H9 (cell line): ENCODE measurements at regions not wholly inside any gene's neighbourhood (a gene's known extent, or its start where the extent isn't known, plus 50 kb on each side); places are given as distances from the start of the nearest gene placed in this dataset.

Experiments
- DNase-seq: peaks from one replicate; pipeline ENCODE4 v3.0.0-alpha.2; 2017
- H2AFZ ChIP-seq: one replicate; pipeline ENCODE4 v1.6.1; 2013; ENCODE audit warnings: mild to moderate bottlenecking, low read length, control low read depth, moderate library complexity
- H2AK5ac ChIP-seq: 2 replicates; pipeline ENCODE4 v1.6.1; 2013; ENCODE audit warnings: low read length, control low read depth, mixed read lengths; ENCODE audit not compliant: insufficient read length
- H2BK120ac ChIP-seq: one replicate; pipeline ENCODE4 v1.6.1; 2013; ENCODE audit warnings: low read depth, mild to moderate bottlenecking, low read length, control low read depth, inconsistent platforms; ENCODE audit not compliant: poor library complexity, severe bottlenecking
- H2BK12ac ChIP-seq: 2 replicates; pipeline ENCODE4 v1.6.1; 2013; ENCODE audit warnings: low read length, control low read depth, mixed read lengths, low read depth; ENCODE audit not compliant: insufficient read length
- H2BK15ac ChIP-seq: 2 replicates; pipeline ENCODE4 v1.6.1; 2013; ENCODE audit warnings: low read depth, low read length, control low read depth
- H2BK20ac ChIP-seq: one replicate; pipeline ENCODE4 v1.6.1; 2013; ENCODE audit warnings: low read depth, mild to moderate bottlenecking, low read length, control low read depth, inconsistent platforms; ENCODE audit not compliant: poor library complexity, severe bottlenecking
- H2BK5ac ChIP-seq: 2 replicates; pipeline ENCODE4 v1.6.1; 2013; ENCODE audit warnings: low read length, control low read depth, mixed read lengths; ENCODE audit not compliant: insufficient read length
- H3K14ac ChIP-seq: 2 replicates; pipeline ENCODE4 v1.6.1; 2013; ENCODE audit warnings: low read length, control low read depth; ENCODE audit not compliant: insufficient read depth
- H3K18ac ChIP-seq: 2 replicates; pipeline ENCODE4 v1.6.1; 2013; ENCODE audit warnings: low read depth, mild to moderate bottlenecking, mixed read lengths, low read length, control low read depth; ENCODE audit not compliant: insufficient read length
- H3K23ac ChIP-seq: 2 replicates; pipeline ENCODE4 v1.6.1; 2013; ENCODE audit warnings: low read length, control low read depth, mixed read lengths, low read depth; ENCODE audit not compliant: insufficient read length
- H3K23me2 ChIP-seq: 2 replicates; pipeline ENCODE4 v1.6.1; 2013; ENCODE audit warnings: low read depth, mild to moderate bottlenecking, mixed read lengths, low read length, control low read depth; ENCODE audit not compliant: insufficient read length, poor library complexity, severe bottlenecking
- H3K27ac ChIP-seq: 2 replicates; pipeline ENCODE4 v1.5.1; 2013; ENCODE audit warnings: low read length, control low read depth, mixed read lengths, low read depth; ENCODE audit not compliant: insufficient read length
- H3K27me3 ChIP-seq: 2 replicates; pipeline ENCODE4 v1.6.1; 2013; ENCODE audit warnings: low read length, control low read depth, inconsistent platforms; ENCODE audit not compliant: insufficient read depth
- H3K4ac ChIP-seq: 2 replicates; pipeline ENCODE4 v1.6.1; 2013; ENCODE audit warnings: low read depth, mild to moderate bottlenecking, control low read depth, inconsistent platforms, low read length, moderate library complexity
- H3K4me1 ChIP-seq: 2 replicates; pipeline ENCODE4 v1.6.1; 2013; ENCODE audit warnings: low read length, control low read depth, inconsistent platforms; ENCODE audit not compliant: insufficient read depth
- H3K4me2 ChIP-seq: 2 replicates; pipeline ENCODE4 v1.6.1; 2013; ENCODE audit warnings: low read length, control low read depth, mixed read lengths; ENCODE audit not compliant: insufficient read length, insufficient read depth
- H3K56ac ChIP-seq: 2 replicates; pipeline ENCODE4 v1.6.1; 2013; ENCODE audit warnings: low read depth, mild to moderate bottlenecking, mixed read lengths, low read length, control low read depth; ENCODE audit not compliant: insufficient read length
- H3K79me1 ChIP-seq: 2 replicates; pipeline ENCODE4 v1.6.1; 2013; ENCODE audit warnings: low read depth, mild to moderate bottlenecking, moderate library complexity, low read length, control low read depth, inconsistent platforms; ENCODE audit not compliant: insufficient read depth, poor library complexity, severe bottlenecking
- H3K79me2 ChIP-seq: 2 replicates; pipeline ENCODE4 v1.6.1; 2013; ENCODE audit warnings: low read length, control low read depth, inconsistent platforms; ENCODE audit not compliant: insufficient read depth
- H3K9ac ChIP-seq: 2 replicates; pipeline ENCODE4 v1.6.1; 2013; ENCODE audit warnings: low read length, control low read depth, mixed read lengths; ENCODE audit not compliant: insufficient read length; ENCODE audit errors: extremely low read depth
- H3K9me3 ChIP-seq: one replicate; pipeline ENCODE4 v1.6.1; 2013; ENCODE audit warnings: low read depth, low read length, inconsistent platforms; ENCODE audit not compliant: control insufficient read depth
- H3T11ph ChIP-seq: one replicate; pipeline ENCODE4 v1.6.1; 2013; ENCODE audit warnings: mild to moderate bottlenecking, low read length, control low read depth, inconsistent platforms
- H4K20me1 ChIP-seq: one replicate; pipeline ENCODE4 v1.6.1; 2013; ENCODE audit not compliant: control insufficient read depth, insufficient read length, insufficient read depth
- H4K5ac ChIP-seq: 2 replicates; pipeline ENCODE4 v1.6.1; 2013; ENCODE audit warnings: low read depth, mild to moderate bottlenecking, mixed read lengths, low read length, control low read depth; ENCODE audit not compliant: insufficient read length
- H4K8ac ChIP-seq: replicated peaks from 2 replicates; pipeline ENCODE4 v1.6.1; 2013; ENCODE audit warnings: low read length, control low read depth, mixed read lengths, low read depth; ENCODE audit not compliant: insufficient read length
- H4K91ac ChIP-seq: 2 replicates; pipeline ENCODE4 v1.6.1; 2013; ENCODE audit warnings: low read depth, mild to moderate bottlenecking, moderate library complexity, mixed read lengths, low read length, control low read depth; ENCODE audit not compliant: insufficient read length
- H3K27ac Mint-ChIP-seq, 3 experiments: 2 replicates in 2 of 3; 3 replicates in 1 of 3; pipeline ENCODE4 v1.8.0; 2020 to 2021; ENCODE audit warnings: mixed read lengths in 3 of 3, mild to moderate bottlenecking in 1 of 3, moderate library complexity in 1 of 3
- H3K27me3 Mint-ChIP-seq: 2 replicates; pipeline ENCODE4 v1.8.0; 2021; ENCODE audit warnings: low read depth, mild to moderate bottlenecking, moderate library complexity, mixed read lengths
- H3K36me3 Mint-ChIP-seq, 3 experiments: 2 replicates in 2 of 3; 3 replicates in 1 of 3; pipeline ENCODE4 v1.8.0; 2020 to 2021; ENCODE audit warnings: low read depth in 3 of 3, mixed read lengths in 3 of 3; ENCODE audit not compliant: insufficient read depth in 1 of 3
- H3K4me1 Mint-ChIP-seq, 2 experiments: 2 replicates each; pipeline ENCODE4 v1.8.0; 2020; ENCODE audit warnings: mixed read lengths in 2 of 2
- H3K4me3 Mint-ChIP-seq, 2 experiments: 2 replicates in 1 of 2; 3 replicates in 1 of 2; pipeline ENCODE4 v1.8.0; 2020 to 2021; ENCODE audit warnings: mild to moderate bottlenecking in 2 of 2, mixed read lengths in 2 of 2, moderate library complexity in 1 of 2
- H3K9me3 Mint-ChIP-seq, 2 experiments: 2 replicates in 1 of 2; 3 replicates in 1 of 2; pipeline ENCODE4 v1.8.0; 2020; ENCODE audit warnings: mild to moderate bottlenecking in 2 of 2, mixed read lengths in 2 of 2, moderate library complexity in 1 of 2
- CTCF ChIP-seq: fragments of 200-600 bp; sonication (generic); conservative IDR thresholded peaks from 3 replicates; pipeline ENCODE4 v1.8.0; 2021; ENCODE audit warnings: antibody characterized with exemption, mild to moderate bottlenecking
- WGBS: extraction: QIAGEN DNeasy Blood & Tissue Kit; methylation state at CpG from one replicate; pipeline ENCODE4 v1.1.7; 2013; ENCODE audit warnings: missing lambda C conversion rate, low lambda C conversion rate, mixed read lengths; ENCODE audit not compliant: insufficient read length; ENCODE audit errors: extremely low coverage; 5-methylcytosine and 5-hydroxymethylcytosine counted together

GRCh38 chr6:142627474-142627873 is 317.5 kb downstream of the HIVEP2 start:
- Mint-ChIP-seq H3K36me3 (no peaks in the 10 kb centered on the region), H3K4me1 (peaks cover 3 to 9% of the 10 kb centered on the region in 2 experiments; a peak in 3 of 4 replicates), H3K27me3 (no peaks in the 10 kb centered on the region), H3K27ac (no peak overlapping the region), H3K4me3 (no peak overlapping the region), H3K9me3 (no peaks in the 10 kb centered on the region)
- Histone ChIP-seq H3K27ac (no peak overlapping the region), H3K14ac (no peak overlapping the region), H2AK5ac (no peak overlapping the region), H4K20me1 (no peaks in the 10 kb centered on the region), H3K4me2 (no peak overlapping the region), H3K4me1 (no peaks in the 10 kb centered on the region; the same call in 1 of the 2 replicates), H3K79me2 (no peaks in the 10 kb centered on the region), H4K8ac (no peak overlapping the region), H2BK120ac (no peak overlapping the region), H4K5ac (no peak overlapping the region), H3K27me3 (no peaks in the 10 kb centered on the region), H3T11ph (no peak overlapping the region), H3K79me1 (no peaks in the 10 kb centered on the region), H2BK12ac (no peak overlapping the region), H3K9ac (no peak overlapping the region), H2BK20ac (no peak overlapping the region), H3K9me3 (no peaks in the 10 kb centered on the region), H3K56ac (no peak overlapping the region), H2BK5ac (no peak overlapping the region), H4K91ac (no peak overlapping the region), H2AFZ (no peak overlapping the region), H3K4ac (no peak overlapping the region), H3K23ac (no peak overlapping the region), H2BK15ac (no peak overlapping the region), H3K18ac (no peak overlapping the region), H3K23me2 (no peaks in the 10 kb centered on the region)
- no peak for TF ChIP-seq CTCF
- no peak for DNase-seq
- no CpG with 5 or more reads among the region's 3 CpGs for WGBS
